OCI-LY7 (cell line): ENCODE measurements at regions not wholly inside any gene's neighbourhood (a gene's known extent, or its start where the extent isn't known, plus 50 kb on each side); places are given as distances from the start of the nearest gene placed in this dataset.

Experiments
- BruUV-seq: library from RNA; stranded (reverse); fragments of 400-500 nt; replicated peaks from 2 replicates; lab custom pipeline; 2021; lab: Mats Ljungman, UMichigan
- CTCF ChIA-PET: fragments of 300-600 bp; sonication (Branson Sonifier 250); formaldehyde crosslinking; loops from one replicate; lab custom pipeline; 2022; ENCODE audit warnings: antibody characterized with exemption; ENCODE audit not compliant: unreplicated experiment; lab: Charles Lee
- POLR2A ChIA-PET: fragments of 300-600 bp; sonication (Branson Sonifier 250); formaldehyde crosslinking; loops from one replicate; lab custom pipeline; 2022; ENCODE audit warnings: antibody characterized with exemption; lab: Charles Lee
- DNase-seq: peaks from one replicate; pipeline ENCODE4 v3.0.0-alpha.2; 2015; ENCODE audit warnings: low spot score
- H2AFZ ChIP-seq: fragments of 200-600 bp; sonication (generic), shearing (Covaris generic); 2 replicates; pipeline ENCODE4 v1.6.1; 2014; ENCODE audit warnings: mild to moderate bottlenecking, antibody characterized with exemption, low read length, moderate library complexity
- H3K27ac ChIP-seq: fragments of 200-600 bp; sonication (generic); 2 replicates; pipeline ENCODE4 v1.5.1; 2014; ENCODE audit warnings: mixed run types, low read depth, mild to moderate bottlenecking, moderate library complexity, low read length, inconsistent platforms; ENCODE audit not compliant: poor library complexity, severe bottlenecking
- H3K36me3 ChIP-seq: fragments of 200-600 bp; sonication (generic); 2 replicates; pipeline ENCODE4 v1.6.1; 2014; ENCODE audit warnings: mild to moderate bottlenecking, antibody characterized with exemption, low read length, moderate library complexity, mixed read lengths; ENCODE audit not compliant: insufficient read depth
- H3K4me1 ChIP-seq: fragments of 200-600 bp; sonication (generic); 2 replicates; pipeline ENCODE4 v1.5.1; 2014; ENCODE audit warnings: mild to moderate bottlenecking, low read length; ENCODE audit not compliant: insufficient read depth, poor library complexity, severe bottlenecking
- H3K4me2 ChIP-seq: fragments of 200-600 bp; sonication (generic); 2 replicates; pipeline ENCODE4 v1.6.1; 2014; ENCODE audit warnings: mild to moderate bottlenecking, low read length
- H3K4me3 ChIP-seq: fragments of 200-600 bp; sonication (generic); 2 replicates; pipeline ENCODE4 v1.5.1; 2014; ENCODE audit warnings: mild to moderate bottlenecking, low read depth, low read length; ENCODE audit not compliant: poor library complexity, severe bottlenecking
- H3K79me2 ChIP-seq: fragments of 200-600 bp; sonication (generic); 2 replicates; pipeline ENCODE4 v1.6.1; 2016; ENCODE audit warnings: low read depth, mild to moderate bottlenecking, low read length, moderate library complexity, mixed read lengths; ENCODE audit not compliant: insufficient read depth
- H3K9me2 ChIP-seq: fragments of 200-600 bp; sonication (generic); 2 replicates; pipeline ENCODE4 v1.6.1; 2016; ENCODE audit warnings: mild to moderate bottlenecking, low read length, mixed read lengths; ENCODE audit not compliant: insufficient read depth
- H3K9me3 ChIP-seq: fragments of 200-600 bp; sonication (generic); 2 replicates; pipeline ENCODE4 v1.6.1; 2014; ENCODE audit warnings: mild to moderate bottlenecking, mixed run types, low read length, mixed read lengths
- H4K20me1 ChIP-seq: fragments of 200-600 bp; sonication (generic); 2 replicates; pipeline ENCODE4 v1.6.1; 2014; ENCODE audit warnings: mild to moderate bottlenecking, antibody characterized with exemption, low read length, moderate library complexity, mixed read lengths; ENCODE audit not compliant: insufficient read depth
- CTCF ChIP-seq: fragments of 200-600 bp; sonication (generic); conservative IDR thresholded peaks from 2 replicates; pipeline ENCODE4 v1.5.1; 2014; ENCODE audit warnings: mild to moderate bottlenecking, antibody characterized with exemption, low read length, moderate library complexity, mixed read lengths
- EZH2phosphoT487 ChIP-seq: fragments of 200-600 bp; sonication (generic); IDR thresholded peaks from 2 replicates; pipeline ENCODE4 v1.6.1; 2018; ENCODE audit warnings: low read depth, borderline replicate concordance, mild to moderate bottlenecking, mixed run types, antibody characterized with exemption, low read length, moderate library complexity, mixed read lengths
- intact Hi-C: fragments of 100-400 bp; cut with micrococcal nuclease; formaldehyde crosslinking; loops from one replicate; pipeline ENCODE4 v1.10.0; 2022; ENCODE audit not compliant: unreplicated experiment

- Histone ChIP-seq H2AFZ (no peak overlapping the region), H3K36me3 (no peaks in the 10 kb centered on the region), H3K27ac (no peak overlapping the region), H3K9me2 (no peaks in the 10 kb centered on the region), H3K79me2 (no peaks in the 10 kb centered on the region), H3K4me1 (peaks cover 10% of the 10 kb centered on the region), H4K20me1 (no peaks in the 10 kb centered on the region), H3K9me3 (no peaks in the 10 kb centered on the region), H3K4me3 (no peak overlapping the region), H3K4me2 (peak overlapping the region; percentile 15; the same call in 1 of the 2 replicates)
- ChIA-PET CTCF (no interaction called here), POLR2A (interaction anchor here (1.0 kb wide), 1 partner anchor 11 kb away, joined by 3 read pairs; no protein-coding TSS in a partner anchor)
- no TSS peak for BruUV-seq
- DNase-seq: peak; percentile 21
- intact Hi-C loops: no loop called here
- TF ChIP-seq EZH2phosphoT487: no peak
- no peak for TF ChIP-seq CTCF
Observed at GRCh38 chr2:15732341-15733077, 140.8 kb downstream of the DDX1 start.

GRCh38 chr2:15733867-15734673 is 142.4 kb downstream of the DDX1 start:
- ChIA-PET POLR2A (interaction anchor here (0.7 kb wide), 1 partner anchor 775 kb away, joined by 3 read pairs; no protein-coding TSS in a partner anchor), CTCF (no interaction called here)
- H3K27ac ChIP-seq: no peak overlapping the region
- no peak for DNase-seq
- no TSS peak for BruUV-seq
- intact Hi-C loops: no loop called here
- peaks cover 10% of the 10 kb centered on the region for H3K4me1 ChIP-seq
- H3K9me3 ChIP-seq: no peaks in the 10 kb centered on the region
- no peaks in the 10 kb centered on the region for H3K36me3 ChIP-seq
- no peak overlapping the region for H3K4me2 ChIP-seq
- no peaks in the 10 kb centered on the region for H3K79me2 ChIP-seq
- TF ChIP-seq EZH2phosphoT487: no peak
- no peak for TF ChIP-seq CTCF
- H2AFZ ChIP-seq: no peak overlapping the region
- H4K20me1 ChIP-seq: no peaks in the 10 kb centered on the region
- no peaks in the 10 kb centered on the region for H3K9me2 ChIP-seq
- H3K4me3 ChIP-seq: no peak overlapping the region
